Stomach (tissue), 4 donors: ENCODE measurements at regions not wholly inside any gene's neighbourhood (a gene's known extent, or its start where the extent isn't known, plus 50 kb on each side); places are given as distances from the start of the nearest gene placed in this dataset.

ENCODE experiments used
- CTCF ChIP-seq, 7 experiments: fragments of 450-650 bp in 4 of 7; fragments of 200-600 bp in 3 of 7; sonication (generic) in 3 of 7; IDR thresholded peaks; one replicate each; pipeline ENCODE4 v1.5.1; 2016 to 2019; ENCODE audit warnings: antibody characterized with exemption in 7 of 7, control low read depth in 2 of 7, mild to moderate bottlenecking in 1 of 7
- EP300 ChIP-seq: sonication (generic); formaldehyde crosslinking; IDR thresholded peaks from one replicate; pipeline ENCODE4 v1.6.1; 2017; ENCODE audit warnings: antibody characterized with exemption
- POLR2A ChIP-seq, 4 donors: fragments of 450-650 bp; IDR thresholded peaks; one replicate each; pipeline ENCODE4 v1.6.1; 2016; ENCODE audit warnings: antibody characterized with exemption in 4 of 4, control low read depth in 2 of 4, mild to moderate bottlenecking in 1 of 4, moderate library complexity in 1 of 4

DNA sequence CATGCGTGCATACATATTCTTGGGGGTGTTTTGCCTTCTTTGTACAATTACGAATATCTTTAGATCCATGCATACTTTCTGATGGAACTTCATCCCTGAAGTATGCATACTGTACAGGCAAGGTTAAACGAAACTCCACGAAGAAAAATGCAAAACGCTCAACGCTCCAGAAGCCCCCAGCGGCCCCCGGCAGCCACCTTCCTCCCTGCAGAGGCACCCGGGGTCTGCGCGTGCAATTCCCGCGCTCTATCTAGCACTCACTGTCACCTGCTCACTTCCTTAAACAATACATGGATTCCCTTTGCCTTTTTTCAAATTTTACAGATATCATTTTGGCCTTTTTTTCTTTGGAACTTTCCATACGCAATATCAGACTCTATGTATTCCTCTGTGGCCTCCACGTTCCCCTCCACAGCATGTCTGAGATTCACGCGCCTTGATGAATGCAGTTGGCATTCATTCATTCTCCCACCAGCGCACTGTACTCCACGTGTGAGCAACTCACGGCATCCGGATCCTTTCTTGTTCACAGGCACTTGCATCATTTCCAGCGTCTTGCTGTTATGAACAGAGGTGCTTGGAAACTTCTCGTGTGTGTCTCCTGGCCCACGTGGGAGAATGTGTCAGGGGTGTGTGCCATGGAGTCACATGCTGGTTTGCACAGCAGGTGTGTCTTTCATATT is 214.3 kb downstream of the CTTN start:
- TF ChIP-seq POLR2A (IDR thresholded peaks at IDR 0.05), result no peak
- no peak for TF ChIP-seq EP300
- no peak for TF ChIP-seq CTCF (IDR thresholded peaks at IDR 0.05)
